Endothelial cell of umbilical vein (primary cell): ENCODE measurements at regions not wholly inside any gene's neighbourhood (a gene's known extent, or its start where the extent isn't known, plus 50 kb on each side); places are given as distances from the start of the nearest gene placed in this dataset.

Source experiments
- CTCF ChIP-seq, 2 donors: IDR thresholded peaks; 1 replicate in 1 of 2; 2 replicates in 1 of 2; pipeline ENCODE4 v1.5.1; 2011; ENCODE audit warnings: low read length in 2 of 2, mild to moderate bottlenecking in 2 of 2, moderate library complexity in 2 of 2, control low read depth in 1 of 2, inconsistent platforms in 1 of 2, low read depth in 1 of 2; ENCODE audit not compliant: insufficient read depth in 1 of 2; ENCODE audit errors: extremely low read depth in 1 of 2
- EZH2 ChIP-seq: IDR thresholded peaks from 2 replicates; pipeline ENCODE4 v1.6.1; 2012; ENCODE audit warnings: borderline replicate concordance, low read depth, mild to moderate bottlenecking, moderate library complexity, low read length, inconsistent platforms; ENCODE audit not compliant: severe bottlenecking
- FOS ChIP-seq: IDR thresholded peaks from 2 replicates; pipeline ENCODE4 v1.6.1; 2011; ENCODE audit warnings: mild to moderate bottlenecking, low read length, moderate library complexity, borderline replicate concordance; ENCODE audit not compliant: insufficient read depth
- JUN ChIP-seq: IDR thresholded peaks from 2 replicates; pipeline ENCODE4 v1.6.1; 2011; ENCODE audit warnings: borderline replicate concordance, low read depth; ENCODE audit not compliant: insufficient read length, insufficient read depth
- POLR2A ChIP-seq: IDR thresholded peaks from 2 replicates; pipeline ENCODE4 v1.6.1; 2012; ENCODE audit warnings: low read depth, mild to moderate bottlenecking, control low read depth, low read length
- POLR2AphosphoS5 ChIP-seq: IDR thresholded peaks from 2 replicates; pipeline ENCODE4 v1.6.1; 2012; ENCODE audit warnings: low read depth, mild to moderate bottlenecking, control low read depth, low read length, moderate library complexity; ENCODE audit not compliant: insufficient read depth
- TF ChIP-seq, protein P1 (sequence below): IDR thresholded peaks from 2 replicates; pipeline ENCODE4 v1.6.1; 2011; ENCODE audit not compliant: insufficient read depth, insufficient read length

GRCh38 chr7:89514970-89515369, 639.3 kb upstream of the STEAP1 start:
- TF ChIP-seq CTCF (IDR thresholded peaks at IDR 0.05; ENCODE audit: extremely low read depth in 1 of 2, insufficient read depth in 1 of 2, low read depth in 1 of 2, low read length in 2 of 2) (no peak), POLR2A (no peak), FOS (no peak), POLR2AphosphoS5 (no peak), EZH2 (no peak), JUN (no peak)
- TF ChIP-seq, protein P1, sequence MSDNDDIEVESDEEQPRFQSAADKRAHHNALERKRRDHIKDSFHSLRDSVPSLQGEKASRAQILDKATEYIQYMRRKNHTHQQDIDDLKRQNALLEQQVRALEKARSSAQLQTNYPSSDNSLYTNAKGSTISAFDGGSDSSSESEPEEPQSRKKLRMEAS = no peak
